Esophagus (tissue), 2 donors: ENCODE measurements at regions not wholly inside any gene's neighbourhood (a gene's known extent, or its start where the extent isn't known, plus 50 kb on each side); places are given as distances from the start of the nearest gene placed in this dataset.
A peak's percentile ranks its signal among the peaks of the same experiment; 100 is the strongest.

ENCODE experiments used
- H3K27ac ChIP-seq, 2 donors: one replicate each; pipeline ENCODE4 v1.5.1; 2013; ENCODE audit warnings: low read depth in 2 of 2, mild to moderate bottlenecking in 2 of 2, inconsistent platforms in 1 of 2, low read length in 1 of 2, moderate library complexity in 1 of 2
- H3K27me3 ChIP-seq, 2 donors: one replicate each; pipeline ENCODE4 v1.6.1; 2013; ENCODE audit warnings: low read length in 2 of 2, control low read depth in 1 of 2, mild to moderate bottlenecking in 1 of 2; ENCODE audit not compliant: insufficient read depth in 2 of 2, control insufficient read depth in 1 of 2
- H3K36me3 ChIP-seq, 2 donors: one replicate each; pipeline ENCODE4 v1.6.1; 2013; ENCODE audit warnings: low read length in 1 of 2; ENCODE audit not compliant: control insufficient read depth in 2 of 2, insufficient read depth in 2 of 2
- H3K4me1 ChIP-seq, 2 donors: one replicate each; pipeline ENCODE4 v1.6.1; 2013; ENCODE audit warnings: low read length in 1 of 2; ENCODE audit not compliant: control insufficient read depth in 2 of 2, insufficient read depth in 2 of 2
- H3K4me3 ChIP-seq, 2 donors: one replicate each; pipeline ENCODE4 v1.5.1; 2013; ENCODE audit warnings: low read length in 2 of 2, mild to moderate bottlenecking in 2 of 2, low read depth in 1 of 2, moderate library complexity in 1 of 2
- H3K9me3 ChIP-seq, 2 donors: one replicate each; pipeline ENCODE4 v1.6.1; 2013; ENCODE audit warnings: mild to moderate bottlenecking in 2 of 2, low read depth in 1 of 2, low read length in 1 of 2, moderate library complexity in 1 of 2; ENCODE audit not compliant: control insufficient read depth in 2 of 2, insufficient read depth in 1 of 2
- WGBS, 2 donors: extraction: QIAGEN DNeasy Blood & Tissue Kit; methylation state at CpG; one replicate each; pipeline ENCODE4 v1.1.7; 2013; 5-methylcytosine and 5-hydroxymethylcytosine counted together
- donor health status: healthy with polysubstance abuse.
- donor health status: Bipolar disorder and iron deficiency.

GRCh38 chr9:108377382-108377781 lies 478.4 kb downstream of the ACTL7B start:
- H3K4me1 ChIP-seq: no peaks in the 10 kb centered on the region
- no peak overlapping the region for H3K27ac ChIP-seq
- no peaks in the 10 kb centered on the region for H3K36me3 ChIP-seq
- H3K9me3 ChIP-seq: no peaks in the 10 kb centered on the region
- peaks cover 0 to 2% of the 10 kb centered on the region in 2 donors for H3K27me3 ChIP-seq
- 62 to 75% methylated on average over 3 of the region's 3 CpGs for WGBS, 2 donors
- H3K4me3 ChIP-seq: no peak overlapping the region

- no peaks in the 10 kb centered on the region for H3K36me3 ChIP-seq
- H3K27me3 ChIP-seq: peaks cover 0 to 2% of the 10 kb centered on the region in 2 donors
- no peaks in the 10 kb centered on the region for H3K9me3 ChIP-seq
- H3K27ac ChIP-seq: no peak overlapping the region
- no peak overlapping the region for H3K4me3 ChIP-seq
- H3K4me1 ChIP-seq: no peaks in the 10 kb centered on the region
Measured at GRCh38 chr9:108376140-108376539, 479.6 kb downstream of the ACTL7B start.

- Histone ChIP-seq H3K36me3 (no peaks in the 10 kb centered on the region), H3K4me1 (no peaks in the 10 kb centered on the region), H3K9me3 (no peaks in the 10 kb centered on the region), H3K4me3 (no peak overlapping the region), H3K27me3 (peaks cover 0 to 2% of the 10 kb centered on the region in 2 donors), H3K27ac (peak overlapping the region in 1 of 2 donors; percentile 33)
Measured at GRCh38 chr9:108374626-108375025, 481.2 kb downstream of the ACTL7B start.

- H3K4me3 ChIP-seq: no peak overlapping the region
- H3K9me3 ChIP-seq: no peaks in the 10 kb centered on the region
- H3K27me3 ChIP-seq: no peaks in the 10 kb centered on the region
- no peak overlapping the region for H3K27ac ChIP-seq
- no peaks in the 10 kb centered on the region for H3K4me1 ChIP-seq
- no peaks in the 10 kb centered on the region for H3K36me3 ChIP-seq
Measured at GRCh38 chr9:108367188-108367587, 488.6 kb downstream of the ACTL7B start.

GRCh38 chr9:108363311-108363710 lies 492.5 kb downstream of the ACTL7B start:
- WGBS, 2 donors: 39 to 48% methylated on average over 1 of the region's 1 CpG
- no peak overlapping the region for H3K4me3 ChIP-seq

GRCh38 chr9:108360304-108360703 lies 495.5 kb downstream of the ACTL7B start:
- no peaks in the 10 kb centered on the region for H3K27me3 ChIP-seq
- H3K9me3 ChIP-seq: no peaks in the 10 kb centered on the region
- H3K36me3 ChIP-seq: no peaks in the 10 kb centered on the region
- WGBS, 2 donors: 78 to 83% methylated on average over 3 of the region's 3 CpGs
- no peak overlapping the region for H3K27ac ChIP-seq
- H3K4me1 ChIP-seq: no peaks in the 10 kb centered on the region
- no peak overlapping the region for H3K4me3 ChIP-seq

More at GRCh38 chr9:108363311-108363710, 492.5 kb downstream of the ACTL7B start:
- Histone ChIP-seq H3K27ac (no peak overlapping the region), H3K27me3 (no peaks in the 10 kb centered on the region), H3K4me1 (no peaks in the 10 kb centered on the region), H3K9me3 (no peaks in the 10 kb centered on the region), H3K36me3 (no peaks in the 10 kb centered on the region)

- no peaks in the 10 kb centered on the region for H3K36me3 ChIP-seq
- 82 to 91% methylated on average over 2 of the region's 2 CpGs for WGBS, 2 donors
- no peaks in the 10 kb centered on the region for H3K9me3 ChIP-seq
- H3K27ac ChIP-seq: no peak overlapping the region
- no peaks in the 10 kb centered on the region for H3K4me1 ChIP-seq
- H3K4me3 ChIP-seq: no peak overlapping the region
- no peaks in the 10 kb centered on the region for H3K27me3 ChIP-seq
Measured at GRCh38 chr9:108356806-108357205, 499.0 kb downstream of the ACTL7B start.

GRCh38 chr9:108351571-108351970 lies 504.2 kb downstream of the ACTL7B start:
- H3K4me1 ChIP-seq: peaks cover 0 to 4% of the 10 kb centered on the region in 2 donors
- H3K36me3 ChIP-seq: no peaks in the 10 kb centered on the region
- no peaks in the 10 kb centered on the region for H3K27me3 ChIP-seq
- 45 to 58% methylated on average over 5 of the region's 5 CpGs for WGBS, 2 donors
- no peak overlapping the region for H3K4me3 ChIP-seq
- H3K27ac ChIP-seq: peak overlapping the region in 1 of 2 donors; percentile 76
- no peaks in the 10 kb centered on the region for H3K9me3 ChIP-seq

- Histone ChIP-seq H3K4me1 (peaks cover 0 to 4% of the 10 kb centered on the region in 2 donors), H3K27me3 (no peaks in the 10 kb centered on the region), H3K27ac (no peak overlapping the region), H3K36me3 (no peaks in the 10 kb centered on the region), H3K9me3 (no peaks in the 10 kb centered on the region), H3K4me3 (no peak overlapping the region)
- WGBS, 2 donors: 85 to 90% methylated on average over 9 of the region's 9 CpGs
Measured at GRCh38 chr9:108347463-108348188, 508.2 kb downstream of the ACTL7B start.

- H3K4me3 ChIP-seq: no peak overlapping the region
Measured at GRCh38 chr9:108345826-108346225, 510.0 kb downstream of the ACTL7B start.

More at GRCh38 chr9:108345826-108346225, 510.0 kb downstream of the ACTL7B start:
- Histone ChIP-seq H3K4me1 (no peaks in the 10 kb centered on the region), H3K9me3 (no peaks in the 10 kb centered on the region), H3K27me3 (no peaks in the 10 kb centered on the region), H3K36me3 (no peaks in the 10 kb centered on the region), H3K27ac (no peak overlapping the region)
- WGBS, 2 donors: 55 to 61% methylated on average over 3 of the region's 3 CpGs
